Motor neuron (in vitro differentiated cells): ENCODE measurements at regions not wholly inside any gene's neighbourhood (a gene's known extent, or its start where the extent isn't known, plus 50 kb on each side); places are given as distances from the start of the nearest gene placed in this dataset.

ENCODE experiments used
- ATAC-seq, 8 experiments: fragments of 200-7000 bp; cut with Tn5 transposase; replicated peaks in 6 of 8; 2 replicates each; pipeline ENCODE4 v1.8.0; 2021; ENCODE audit warnings: mild to moderate bottlenecking in 8 of 8, moderate library complexity in 8 of 8
- H3K27ac ChIP-seq, 2 donors: fragments of 250-450 bp; sonication (Bioruptor Pico); 2 replicates each; pipeline ENCODE4 v1.9.0; 2021; ENCODE audit warnings: antibody characterized with exemption in 2 of 2, mild to moderate bottlenecking in 2 of 2, moderate library complexity in 1 of 2
- H3K4me1 ChIP-seq, 2 donors: fragments of 250-450 bp; sonication (Bioruptor Pico); replicated peaks in 1 of 2; 2 replicates each; pipeline ENCODE4 v1.6.1; 2021; ENCODE audit warnings: antibody characterized with exemption in 2 of 2, mild to moderate bottlenecking in 2 of 2, moderate library complexity in 1 of 2
- H3K4me3 ChIP-seq, 5 donors: fragments of 250-450 bp; sonication (Bioruptor Pico); 2 replicates each; pipeline ENCODE4 v1.9.0; 2021; ENCODE audit warnings: antibody characterized with exemption in 5 of 5, mild to moderate bottlenecking in 5 of 5, moderate library complexity in 4 of 5
- WGBS, 10 experiments: fragments of 450-650 bp; shearing (Covaris generic); methylation state at CpG; one replicate each; pipeline ENCODE4 v1.0.0; 2022; 5-methylcytosine and 5-hydroxymethylcytosine counted together
- in situ Hi-C, 9 experiments: fragments of 400-800 bp; cut with MboI; loops; one replicate each; pipeline ENCODE4 v1.15.0; 2021; ENCODE audit warnings: low sequenced_read_pairs in 9 of 9, low pct_unique_long_range_greater_than_20kb in 2 of 9; ENCODE audit not compliant: unreplicated experiment in 9 of 9

GRCh38 chr2:46850742-46851141 lies 64.9 kb downstream of the MCFD2 start:
- H3K4me3 ChIP-seq, result no peak overlapping the region
- H3K4me1 ChIP-seq, result peaks cover 19 to 26% of the 10 kb centered on the region in 2 donors
- 80 to 100% (median 82%) methylated on average over 1 of the region's 3 CpGs; no CpG with 5 or more reads in 6 of the 10 experiments for WGBS, 10 experiments
- ATAC-seq, result no peak
- in situ Hi-C loops, result no loop called here
- H3K27ac ChIP-seq, result no peak overlapping the region

GRCh38 chr2:46849721-46850556 lies 65.7 kb downstream of the MCFD2 start:
- Histone ChIP-seq H3K4me3 (no peak overlapping the region), H3K27ac (no peak overlapping the region), H3K4me1 (peaks cover 19 to 22% of the 10 kb centered on the region in 2 donors)
- peak in 2 of 8 experiments; percentile 9 to 26 for ATAC-seq
- 60 to 94% (median 70%) methylated on average over 1 to 8 of the region's 13 CpGs; no CpG with 5 or more reads in 1 of the 10 experiments for WGBS, 10 experiments
- in situ Hi-C loops, result no loop called here

- WGBS, 10 experiments, result 17 to 94% (median 77%) methylated on average over 1 to 5 of the region's 7 CpGs; no CpG with 5 or more reads in 2 of the 10 experiments
- H3K4me3 ChIP-seq, result no peak overlapping the region
- in situ Hi-C loops, result no loop called here
- H3K27ac ChIP-seq, result no peak overlapping the region
- ATAC-seq, result no peak
- peaks cover 19 to 22% of the 10 kb centered on the region in 2 donors for H3K4me1 ChIP-seq
These were observed 66.4 kb downstream of the MCFD2 start for GRCh38 chr2:46849046-46849715.

- ATAC-seq, result peak in 5 of 8 experiments; percentile 44 to 95 (median 87)
- 29 to 85% (median 53%) methylated on average over 1 to 4 of the region's 5 CpGs; no CpG with 5 or more reads in 5 of the 10 experiments for WGBS, 10 experiments
- H3K4me3 ChIP-seq, result no peak overlapping the region
- peak overlapping the region in 1 of 2 donors; percentile 15 for H3K27ac ChIP-seq
- in situ Hi-C loops, result no loop called here
- H3K4me1 ChIP-seq, result peaks cover 19 to 22% of the 10 kb centered on the region in 2 donors
These were observed 67.2 kb downstream of the MCFD2 start for GRCh38 chr2:46848447-46848846.

GRCh38 chr2:46847726-46848412 lies 67.7 kb downstream of the MCFD2 start:
- ATAC-seq, result peak in 5 of 8 experiments; percentile 9 to 47 (median 23)
- in situ Hi-C loops, result no loop called here
- Histone ChIP-seq H3K4me3 (no peak overlapping the region), H3K4me1 (peaks cover 19 to 22% of the 10 kb centered on the region in 2 donors), H3K27ac (no peak overlapping the region)
- WGBS, 10 experiments, result 13 to 100% (median 70%) methylated on average over 1 to 5 of the region's 5 CpGs; no CpG with 5 or more reads in 4 of the 10 experiments

- H3K4me3 ChIP-seq, result no peak overlapping the region
- peak in 6 of 8 experiments; percentile 68 to 91 (median 78) for ATAC-seq
- peaks cover 19 to 22% of the 10 kb centered on the region in 2 donors for H3K4me1 ChIP-seq
- H3K27ac ChIP-seq, result no peak overlapping the region
- WGBS, 10 experiments, result 0 to 100% (median 60%) methylated on average over 1 to 3 of the region's 12 CpGs; no CpG with 5 or more reads in 3 of the 10 experiments
- in situ Hi-C loops, result no loop called here
These were observed 68.4 kb downstream of the MCFD2 start for GRCh38 chr2:46847185-46847710.

- no peak overlapping the region for H3K4me3 ChIP-seq
- 0 to 100% (median 70%) methylated on average over 1 to 3 of the region's 4 CpGs; no CpG with 5 or more reads in 3 of the 10 experiments for WGBS, 10 experiments
- H3K4me1 ChIP-seq, result peaks cover 19 to 22% of the 10 kb centered on the region in 2 donors
- ATAC-seq, result no peak
- no peak overlapping the region for H3K27ac ChIP-seq
- in situ Hi-C loops, result no loop called here
These were observed 69.1 kb downstream of the MCFD2 start for GRCh38 chr2:46846536-46846935.

GRCh38 chr2:46845542-46846486 lies 69.8 kb downstream of the MCFD2 start:
- ATAC-seq, result no peak
- in situ Hi-C loops, result no loop called here
- Histone ChIP-seq H3K4me3 (no peak overlapping the region), H3K4me1 (peaks cover 19 to 22% of the 10 kb centered on the region in 2 donors), H3K27ac (no peak overlapping the region)
- 30 to 100% (median 77%) methylated on average over 1 to 12 of the region's 16 CpGs for WGBS, 10 experiments

GRCh38 chr2:46844443-46844842 lies 71.2 kb downstream of the MCFD2 start:
- peaks cover 19 to 22% of the 10 kb centered on the region in 2 donors for H3K4me1 ChIP-seq
- ATAC-seq, result no peak
- no peak overlapping the region for H3K27ac ChIP-seq
- H3K4me3 ChIP-seq, result no peak overlapping the region
- in situ Hi-C loops, result no loop called here
- WGBS, 10 experiments, result 71 to 100% (median 83%) methylated on average over 1 of the region's 1 CpG; no CpG with 5 or more reads in 3 of the 10 experiments

- no peak for ATAC-seq
- Histone ChIP-seq H3K4me3 (no peak overlapping the region), H3K27ac (no peak overlapping the region), H3K4me1 (peaks cover 17 to 19% of the 10 kb centered on the region in 2 donors)
- in situ Hi-C loops, result no loop called here
- WGBS, 10 experiments, result 0 to 93% (median 90%) methylated on average over 1 to 2 of the region's 2 CpGs; no CpG with 5 or more reads in 5 of the 10 experiments
These were observed 71.6 kb downstream of the MCFD2 start for GRCh38 chr2:46844034-46844433.

- H3K4me1 ChIP-seq, result peaks cover 10 to 13% of the 10 kb centered on the region in 2 donors
- WGBS, 10 experiments, result 26 to 85% (median 73%) methylated on average over 1 to 4 of the region's 5 CpGs
- in situ Hi-C loops, result no loop called here
- H3K27ac ChIP-seq, result no peak overlapping the region
- no peak overlapping the region for H3K4me3 ChIP-seq
- ATAC-seq, result no peak
These were observed 72.3 kb downstream of the MCFD2 start for GRCh38 chr2:46843316-46843715.

GRCh38 chr2:46842876-46843275 lies 72.7 kb downstream of the MCFD2 start:
- Histone ChIP-seq H3K4me1 (peaks cover 6 to 9% of the 10 kb centered on the region in 2 donors), H3K27ac (no peak overlapping the region), H3K4me3 (no peak overlapping the region)
- in situ Hi-C loops, result no loop called here
- 74 to 89% (median 80%) methylated on average over 1 to 5 of the region's 7 CpGs; no CpG with 5 or more reads in 4 of the 10 experiments for WGBS, 10 experiments
- no peak for ATAC-seq
